ENCODE measurements at regions not wholly inside any gene's neighbourhood (a gene's known extent, or its start where the extent isn't known, plus 50 kb on each side); places are given as distances from the start of the nearest gene placed in this dataset.

GRCh38 chrX:20988804-20989203 is 385.4 kb upstream of the CNKSR2 start:
- TF ChIP-seq CTCF (conservative IDR thresholded peaks at IDR 0.05) (no peak), EZH2 (IDR thresholded peaks at IDR 0.05; ENCODE audit: low read depth) (no peak)

All from PC-9 (cell line).